ENCODE measurements at regions not wholly inside any gene's neighbourhood (a gene's known extent, or its start where the extent isn't known, plus 50 kb on each side); places are given as distances from the start of the nearest gene placed in this dataset.

- H3K4me3 Mint-ChIP-seq: no peak overlapping the region
- no peak for DNase-seq
- no peaks in the 10 kb centered on the region for H3K9me3 Mint-ChIP-seq
- H3K4me1 Mint-ChIP-seq: peaks cover 3% of the 10 kb centered on the region
- intact Hi-C loops (cut with micrococcal nuclease): loop anchor here (2.0 kb wide), 1 partner anchor 70 kb away; no protein-coding TSS in a partner anchor
- CTCF ChIA-PET: interaction anchor here (1.2 to 7.8 kb wide), 3 partner anchors 129 to 284 kb away, joined by 3 to 214 read pairs (median 108); partner anchors contain the start of gene ARHGEF3
- POLR2A ChIA-PET: interaction anchor here (0.5 kb wide), 1 partner anchor 195 kb away, joined by 3 read pairs; no protein-coding TSS in a partner anchor
- H3K36me3 Mint-ChIP-seq (ENCODE audit: low read depth): no peaks in the 10 kb centered on the region
- H3K27me3 Mint-ChIP-seq: peaks cover 12% of the 10 kb centered on the region
- no peak for ATAC-seq (ENCODE audit: low read depth)
- TF ChIP-seq CTCF (IDR thresholded peaks at IDR 0.05): no peak
- no peak overlapping the region for H3K27ac Mint-ChIP-seq
Measured at GRCh38 chr3:56986347-56986746, 74.1 kb upstream of the SPATA12 start.

- intact Hi-C loops (cut with micrococcal nuclease): loop anchor here (2.0 kb wide), 1 partner anchor 69 kb away; no protein-coding TSS in a partner anchor
- Mint-ChIP-seq H3K36me3 (ENCODE audit: low read depth) (no peaks in the 10 kb centered on the region), H3K27me3 (peaks cover 12% of the 10 kb centered on the region), H3K27ac (no peak overlapping the region), H3K4me1 (peaks cover 3% of the 10 kb centered on the region), H3K4me3 (no peak overlapping the region), H3K9me3 (no peaks in the 10 kb centered on the region)
- DNase-seq (no peak), ATAC-seq (ENCODE audit: low read depth) (peak; percentile 21)
- POLR2A ChIA-PET: no interaction called here
- CTCF ChIA-PET: interaction anchor here (5.5 to 7.8 kb wide), 2 partner anchors 187 to 283 kb away, joined by 108 to 214 read pairs; partner anchors contain the start of gene ARHGEF3
- no peak for TF ChIP-seq CTCF (IDR thresholded peaks at IDR 0.05)
Measured at GRCh38 chr3:56985878-56986277, 74.6 kb upstream of the SPATA12 start.

GRCh38 chr3:56985460-56985859, 75.0 kb upstream of the SPATA12 start:
- Mint-ChIP-seq H3K36me3 (ENCODE audit: low read depth) (no peaks in the 10 kb centered on the region), H3K4me1 (peaks cover 3% of the 10 kb centered on the region), H3K9me3 (no peaks in the 10 kb centered on the region), H3K4me3 (no peak overlapping the region), H3K27ac (no peak overlapping the region), H3K27me3 (peaks cover 11% of the 10 kb centered on the region)
- ChIA-PET CTCF (interaction anchor here (0.6 to 7.8 kb wide), 2 partner anchors 283 kb away, joined by 4 to 214 read pairs; no protein-coding TSS in a partner anchor), POLR2A (no interaction called here)
- no peak for ATAC-seq (ENCODE audit: low read depth)
- intact Hi-C loops (cut with micrococcal nuclease): no loop called here
- no peak for DNase-seq
- TF ChIP-seq CTCF (IDR thresholded peaks at IDR 0.05): no peak

GRCh38 chr3:56983427-56983826, 77.0 kb upstream of the SPATA12 start:
- POLR2A ChIA-PET: interaction anchor here (1.4 kb wide), 1 partner anchor 281 kb away, joined by 4 read pairs; no protein-coding TSS in a partner anchor
- DNase-seq (no peak), ATAC-seq (ENCODE audit: low read depth) (no peak)
- Mint-ChIP-seq H3K4me3 (no peak overlapping the region), H3K4me1 (no peaks in the 10 kb centered on the region), H3K9me3 (no peaks in the 10 kb centered on the region), H3K27me3 (no peaks in the 10 kb centered on the region), H3K27ac (no peak overlapping the region), H3K36me3 (ENCODE audit: low read depth) (no peaks in the 10 kb centered on the region)
- TF ChIP-seq CTCF (IDR thresholded peaks at IDR 0.05): no peak
- intact Hi-C loops (cut with micrococcal nuclease): no loop called here
- CTCF ChIA-PET: interaction anchor here (1.3 kb wide), 1 partner anchor 160 kb away, joined by 3 read pairs; no protein-coding TSS in a partner anchor

GRCh38 chr3:56981445-56982230, 78.8 kb upstream of the SPATA12 start:
- H3K4me1 Mint-ChIP-seq: no peaks in the 10 kb centered on the region
- H3K9me3 Mint-ChIP-seq: no peaks in the 10 kb centered on the region
- no peak overlapping the region for H3K27ac Mint-ChIP-seq
- H3K4me3 Mint-ChIP-seq: no peak overlapping the region
- no peak for DNase-seq
- no peak for TF ChIP-seq CTCF (IDR thresholded peaks at IDR 0.05)
- ChIA-PET POLR2A (interaction anchor here (0.7 to 1.0 kb wide), 2 partner anchors 16 to 64 kb away, joined by 3 read pairs; no protein-coding TSS in a partner anchor), CTCF (interaction anchor here (2.2 kb wide), 1 partner anchor 8 kb away, joined by 5 read pairs; no protein-coding TSS in a partner anchor)
- H3K36me3 Mint-ChIP-seq (ENCODE audit: low read depth): no peaks in the 10 kb centered on the region
- no peaks in the 10 kb centered on the region for H3K27me3 Mint-ChIP-seq
- ATAC-seq (ENCODE audit: low read depth): no peak
- intact Hi-C loops (cut with micrococcal nuclease): no loop called here
